IMR-90 (cell line): ENCODE measurements at regions not wholly inside any gene's neighbourhood (a gene's known extent, or its start where the extent isn't known, plus 50 kb on each side); places are given as distances from the start of the nearest gene placed in this dataset.

Experiments
- ATAC-seq: fragments of 200-7000 bp; cut with Tn5 transposase; 2 replicates; pipeline ENCODE4 v1.9.1; 2020; ENCODE audit warnings: low read depth, mild to moderate bottlenecking, moderate library complexity
- BruUV-seq: library from RNA; stranded (reverse); fragments of 400-500 nt; replicated peaks from 2 replicates; lab custom pipeline; 2021; lab: Mats Ljungman, UMichigan
- CTCF ChIA-PET: fragments of 300-600 bp; formaldehyde crosslinking; extraction: SDS; loops from one replicate; lab custom pipeline; 2021; ENCODE audit warnings: antibody characterized with exemption; lab: Yijun Ruan, JAX
- POLR2A ChIA-PET: fragments of 300-600 bp; sonication (Branson Sonifier 250); formaldehyde crosslinking; loops from one replicate; lab custom pipeline; 2022; ENCODE audit warnings: antibody characterized with exemption; ENCODE audit not compliant: unreplicated experiment; lab: Charles Lee
- DNase-seq: peaks from one replicate; pipeline ENCODE4 v3.0.0; 2013
- H2AFZ ChIP-seq: replicated peaks from 2 replicates; pipeline ENCODE3; 2013; ENCODE audit warnings: low read length, mild to moderate bottlenecking; ENCODE audit not compliant: poor library complexity
- H2AK5ac ChIP-seq: 2 replicates; pipeline ENCODE4 v1.6.1; 2013; ENCODE audit warnings: low read depth, low read length, inconsistent platforms
- H2AK9ac ChIP-seq: replicated peaks from 2 replicates; pipeline ENCODE3; 2013; ENCODE audit warnings: mild to moderate bottlenecking, low read depth, low read length, moderate library complexity; ENCODE audit not compliant: poor library complexity
- H2BK120ac ChIP-seq: 2 replicates; pipeline ENCODE4 v1.6.1; 2013; ENCODE audit warnings: low read depth, low read length, inconsistent platforms
- H2BK15ac ChIP-seq: 3 replicates; pipeline ENCODE4 v1.6.1; 2013; ENCODE audit warnings: low read depth, low read length, inconsistent platforms
- H2BK20ac ChIP-seq: 2 replicates; pipeline ENCODE4 v1.6.1; 2013; ENCODE audit warnings: low read depth, mild to moderate bottlenecking, inconsistent platforms, low read length, moderate library complexity
- H2BK5ac ChIP-seq: 2 replicates; pipeline ENCODE4 v1.6.1; 2013; ENCODE audit warnings: mild to moderate bottlenecking, low read depth, low read length, inconsistent platforms; ENCODE audit not compliant: poor library complexity, severe bottlenecking
- H3K14ac ChIP-seq: replicated peaks from 2 replicates; pipeline ENCODE4 v1.6.1; 2013; ENCODE audit warnings: low read depth, low read length, inconsistent platforms
- H3K18ac ChIP-seq: 2 replicates; pipeline ENCODE4 v1.6.1; 2013; ENCODE audit warnings: low read depth, low read length, control low read depth
- H3K23ac ChIP-seq: 2 replicates; pipeline ENCODE4 v1.6.1; 2013; ENCODE audit warnings: low read depth, low read length, inconsistent platforms
- H3K27ac ChIP-seq: 2 replicates; pipeline ENCODE4 v1.5.1; 2013; ENCODE audit warnings: mild to moderate bottlenecking, control low read depth, low read length; ENCODE audit not compliant: insufficient read depth
- H3K27me3 ChIP-seq: 2 replicates; pipeline ENCODE4 v1.6.1; 2013; ENCODE audit warnings: low read length; ENCODE audit not compliant: control insufficient read depth, insufficient read depth
- H3K36me3 ChIP-seq: 2 replicates; pipeline ENCODE4 v1.6.1; 2013; ENCODE audit warnings: low read length, mixed read lengths; ENCODE audit not compliant: control insufficient read depth, insufficient read depth
- H3K4ac ChIP-seq: 2 replicates; pipeline ENCODE4 v1.6.1; 2013; ENCODE audit warnings: low read depth, low read length, inconsistent platforms
- H3K4me1 ChIP-seq: 2 replicates; pipeline ENCODE4 v1.6.1; 2013; ENCODE audit warnings: low read length, mixed read lengths; ENCODE audit not compliant: control insufficient read depth, insufficient read depth
- H3K4me2 ChIP-seq: 2 replicates; pipeline ENCODE4 v1.6.1; 2013; ENCODE audit warnings: low read depth, mild to moderate bottlenecking, control low read depth, low read length, moderate library complexity
- H3K4me3 ChIP-seq: 2 replicates; pipeline ENCODE4 v1.5.1; 2013; ENCODE audit warnings: low read depth, mild to moderate bottlenecking, control low read depth, low read length, moderate library complexity; ENCODE audit not compliant: insufficient read depth
- H3K56ac ChIP-seq: 2 replicates; pipeline ENCODE4 v1.6.1; 2013; ENCODE audit warnings: low read length, inconsistent platforms; ENCODE audit not compliant: insufficient read depth; ENCODE audit errors: extremely low read depth
- H3K79me1 ChIP-seq, 2 experiments: 2 replicates each; pipeline ENCODE4 v1.6.1; 2013; ENCODE audit warnings: low read length in 2 of 2, inconsistent platforms in 1 of 2, low read depth in 1 of 2
- H3K9ac ChIP-seq: 2 replicates; pipeline ENCODE4 v1.6.1; 2013; ENCODE audit warnings: low read depth, low read length, control low read depth
- H3K9me1 ChIP-seq: 2 replicates; pipeline ENCODE4 v1.6.1; 2013; ENCODE audit warnings: low read length, inconsistent platforms; ENCODE audit not compliant: insufficient read depth
- H3K9me3 ChIP-seq: 2 replicates; pipeline ENCODE4 v1.6.1; 2013; ENCODE audit warnings: low read length; ENCODE audit not compliant: control insufficient read depth, insufficient read depth
- H4K20me1 ChIP-seq: 2 replicates; pipeline ENCODE4 v1.6.1; 2013; ENCODE audit warnings: low read length, inconsistent platforms; ENCODE audit not compliant: insufficient read depth
- H4K5ac ChIP-seq: 2 replicates; pipeline ENCODE4 v1.6.1; 2013; ENCODE audit warnings: mild to moderate bottlenecking, low read depth, low read length, control low read depth
- H4K8ac ChIP-seq, 2 experiments: 2 replicates each; pipeline ENCODE4 v1.6.1; 2013; ENCODE audit warnings: low read depth in 2 of 2, low read length in 2 of 2, control low read depth in 1 of 2, inconsistent platforms in 1 of 2
- H4K91ac ChIP-seq: 2 replicates; pipeline ENCODE4 v1.6.1; 2013; ENCODE audit warnings: low read depth, low read length, inconsistent platforms; ENCODE audit not compliant: insufficient read depth
- CEBPB ChIP-seq: IDR thresholded peaks from 2 replicates; pipeline ENCODE4 v1.6.1; 2012; ENCODE audit warnings: low read depth, low read length, improper control_type of control experiment
- FOS ChIP-seq: fragments of 150-350 bp; IDR thresholded peaks from 2 replicates; pipeline ENCODE4 v1.6.1; 2016; ENCODE audit warnings: low read depth, low read length
- MAFK ChIP-seq: IDR thresholded peaks from 2 replicates; pipeline ENCODE4 v1.6.1; 2012; ENCODE audit warnings: low read depth, low read length, improper control_type of control experiment
- WGBS, 2 experiments: methylation state at CpG; one replicate each; pipeline versions ENCODE4 v1.1.5 to v1.1.7; 2013; ENCODE audit warnings: missing lambda C conversion rate in 2 of 2; ENCODE audit not compliant: insufficient read length in 1 of 2; ENCODE audit errors: extremely low coverage in 2 of 2; 5-methylcytosine and 5-hydroxymethylcytosine counted together
- dilution Hi-C: fragments of 300-500 bp; cut with HindIII; formaldehyde crosslinking; loops from one replicate; pipeline ENCODE4 v1.14.3; 2018; ENCODE audit warnings: low sequenced_read_pairs; ENCODE audit not compliant: unreplicated experiment
- in situ Hi-C: fragments of 300-500 bp; cut with MboI; formaldehyde crosslinking; loops from 3 replicates; pipeline ENCODE4 v1.14.3; 2019; ENCODE audit warnings: low sequenced_read_pairs, inconsistent platforms, mixed read lengths
- intact Hi-C: fragments of 100-400 bp; cut with micrococcal nuclease; formaldehyde crosslinking; loops from 2 replicates; pipeline ENCODE4 v1.10.0; 2022

DNA sequence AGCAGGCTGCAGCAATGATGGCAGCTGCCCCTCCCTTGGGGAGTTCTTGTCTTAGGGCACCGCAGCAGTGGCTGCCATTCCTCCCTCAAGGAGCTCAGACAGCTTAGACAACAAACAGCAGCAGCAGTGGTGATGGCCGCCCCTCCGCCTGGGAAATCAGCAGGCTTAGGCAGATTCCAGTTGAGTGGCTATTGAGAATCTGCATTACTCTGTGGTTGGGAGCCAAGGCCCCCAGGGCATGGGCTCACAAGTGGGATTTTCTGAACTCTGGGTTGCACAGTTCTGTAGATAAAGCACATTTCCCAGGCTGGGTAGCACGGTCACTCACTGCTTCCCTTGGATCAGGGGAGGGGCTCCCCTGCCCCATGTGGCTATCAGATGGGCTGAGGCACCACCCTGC, 1280.7 kb upstream of the TMPRSS15 start:
- Histone ChIP-seq H3K56ac (no peak overlapping the region), H2BK15ac (no peak overlapping the region), H2BK20ac (no peak overlapping the region), H3K9ac (no peak overlapping the region), H2AK9ac (no peak overlapping the region), H3K9me3 (peaks cover 17% of the 10 kb centered on the region), H4K20me1 (no peaks in the 10 kb centered on the region), H3K4me3 (no peak overlapping the region), H4K91ac (no peak overlapping the region), H3K9me1 (no peaks in the 10 kb centered on the region), H2BK5ac (no peak overlapping the region), H3K79me1 (no peaks in the 10 kb centered on the region), H3K4me2 (no peak overlapping the region), H2AFZ (no peak overlapping the region), H3K23ac (no peak overlapping the region), H3K18ac (no peak overlapping the region), H3K27ac (no peak overlapping the region), H3K27me3 (no peaks in the 10 kb centered on the region), H2BK120ac (no peak overlapping the region), H4K8ac (no peak overlapping the region), H2AK5ac (no peak overlapping the region), H3K4ac (no peak overlapping the region), H3K4me1 (no peaks in the 10 kb centered on the region), H3K14ac (no peak overlapping the region), H3K36me3 (no peaks in the 10 kb centered on the region), H4K5ac (no peak overlapping the region)
- ATAC-seq (no peak), DNase-seq (no peak)
- POLR2A ChIA-PET: no interaction called here
- 38% methylated on average over 2 of the region's 4 CpGs; no CpG with 5 or more reads in 1 of the 2 experiments for WGBS, 2 experiments
- BruUV-seq: no TSS peak
- no peak for TF ChIP-seq CEBPB
- no peak for TF ChIP-seq FOS
- TF ChIP-seq MAFK: no peak
- dilution Hi-C loops (no loop called here), intact Hi-C loops (no loop called here), in situ Hi-C loops (no loop called here)
- CTCF ChIA-PET: no interaction called here
